Stomach smooth muscle (tissue), 2 donors: ENCODE measurements at regions not wholly inside any gene's neighbourhood (a gene's known extent, or its start where the extent isn't known, plus 50 kb on each side); places are given as distances from the start of the nearest gene placed in this dataset.

Source experiments
- H3K27ac ChIP-seq: one replicate; pipeline ENCODE4 v1.7.0; 2013; ENCODE audit warnings: mild to moderate bottlenecking, low read length, inconsistent platforms
- H3K27me3 ChIP-seq, 2 donors: one replicate each; pipeline ENCODE4 v1.7.0; 2013; ENCODE audit warnings: low read length in 2 of 2; ENCODE audit not compliant: insufficient read depth in 2 of 2, control insufficient read depth in 1 of 2
- H3K36me3 ChIP-seq, 2 donors: one replicate each; pipeline ENCODE4 v1.7.0; 2013; ENCODE audit warnings: low read length in 2 of 2; ENCODE audit not compliant: control insufficient read depth in 2 of 2, insufficient read depth in 2 of 2
- H3K4me1 ChIP-seq: one replicate; pipeline ENCODE4 v1.7.0; 2013; ENCODE audit warnings: low read length; ENCODE audit not compliant: control insufficient read depth, insufficient read depth
- H3K4me3 ChIP-seq, 2 donors: one replicate each; pipeline ENCODE4 v1.7.0; 2013; ENCODE audit warnings: low read length in 2 of 2
- H3K9ac ChIP-seq, 2 donors: one replicate each; pipeline ENCODE4 v1.7.0; 2013; ENCODE audit warnings: low read length in 2 of 2, mild to moderate bottlenecking in 1 of 2
- H3K9me3 ChIP-seq, 2 donors: one replicate each; pipeline ENCODE4 v1.7.0; 2013; ENCODE audit warnings: low read length in 2 of 2; ENCODE audit not compliant: control insufficient read depth in 2 of 2
- donor health status: healthy.
- donor health status: Pancreatic carcinoma.

DNA sequence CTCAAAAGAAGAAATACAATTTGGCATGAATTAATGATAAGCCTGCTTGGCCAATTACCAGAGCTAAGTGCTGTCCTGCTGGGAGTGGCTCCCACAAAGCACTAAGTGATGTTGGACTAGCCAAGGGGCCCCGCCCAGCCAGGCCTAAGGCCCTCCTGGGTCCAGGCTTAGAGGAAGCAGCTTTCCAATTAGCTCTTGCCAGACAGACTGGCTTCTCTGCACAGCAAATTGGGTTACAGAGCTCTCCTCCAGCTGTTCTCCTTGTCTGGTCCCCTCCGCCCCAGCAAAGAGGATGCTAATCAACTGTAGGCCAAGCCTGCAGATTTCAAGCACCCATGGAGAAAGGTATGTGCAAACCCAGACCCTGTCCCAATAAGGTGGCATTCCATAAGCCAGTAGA lies 151.9 kb downstream of the DMRTA2 start:
- no peak overlapping the region for H3K9ac ChIP-seq
- H3K27ac ChIP-seq = no peak overlapping the region
- H3K27me3 ChIP-seq = peaks cover 2 to 4% of the 10 kb centered on the region in 2 donors
- no peaks in the 10 kb centered on the region for H3K4me1 ChIP-seq
- H3K9me3 ChIP-seq = no peaks in the 10 kb centered on the region
- no peak overlapping the region for H3K4me3 ChIP-seq
- H3K36me3 ChIP-seq = no peaks in the 10 kb centered on the region

DNA sequence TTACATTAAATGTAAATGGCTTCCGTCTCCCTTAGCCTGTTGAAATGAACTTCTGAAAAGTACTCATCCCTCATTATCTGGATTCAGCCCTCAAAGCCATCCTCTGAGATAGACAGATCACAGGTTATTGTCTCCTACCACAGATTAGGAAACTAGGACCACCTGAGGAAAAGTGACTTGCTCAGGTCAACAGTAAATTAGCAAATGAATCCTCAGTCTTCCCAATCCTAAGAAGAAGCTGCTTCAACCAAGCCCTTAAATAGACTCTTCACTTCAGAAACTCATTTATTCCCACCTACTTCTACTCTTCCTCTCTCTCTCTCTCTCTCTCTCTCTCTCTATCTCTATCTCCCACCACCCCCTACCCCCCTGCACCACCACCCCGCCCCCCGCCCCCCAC lies 152.3 kb downstream of the DMRTA2 start:
- H3K4me3 ChIP-seq = no peak overlapping the region
- no peak overlapping the region for H3K9ac ChIP-seq
- H3K4me1 ChIP-seq = no peaks in the 10 kb centered on the region
- H3K9me3 ChIP-seq = no peaks in the 10 kb centered on the region
- peaks cover 0 to 3% of the 10 kb centered on the region in 2 donors for H3K27me3 ChIP-seq
- H3K36me3 ChIP-seq = no peaks in the 10 kb centered on the region
- no peak overlapping the region for H3K27ac ChIP-seq

DNA sequence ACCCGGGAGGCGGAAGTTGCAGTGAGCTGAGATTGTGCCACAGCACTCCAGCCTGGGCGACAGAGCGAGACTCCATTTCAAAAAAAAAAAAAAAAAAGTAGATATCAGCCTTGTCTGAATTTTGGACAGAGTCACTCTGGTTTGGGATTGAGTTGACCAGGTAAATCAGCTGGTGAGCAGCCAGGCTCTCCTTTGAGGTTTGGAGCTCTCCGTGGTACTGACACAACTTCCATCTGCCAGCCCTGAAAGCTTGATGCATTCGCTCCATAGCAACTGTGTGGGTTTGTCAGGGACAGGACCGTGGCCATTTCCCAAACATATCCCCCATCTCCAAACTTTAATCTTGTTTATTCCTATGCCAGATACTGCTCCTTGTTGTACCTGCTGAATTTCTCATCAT lies 155.2 kb downstream of the DMRTA2 start:
- peaks cover 0 to 5% of the 10 kb centered on the region in 2 donors for H3K27me3 ChIP-seq
- H3K9ac ChIP-seq = no peak overlapping the region
- H3K9me3 ChIP-seq = no peaks in the 10 kb centered on the region
- no peak overlapping the region for H3K27ac ChIP-seq
- no peaks in the 10 kb centered on the region for H3K4me1 ChIP-seq
- no peak overlapping the region for H3K4me3 ChIP-seq
- H3K36me3 ChIP-seq = no peaks in the 10 kb centered on the region

- H3K4me3 ChIP-seq = no peak overlapping the region
- H3K27ac ChIP-seq = no peak overlapping the region
Measured at GRCh38 chr1:50266509-50266908, 156.7 kb downstream of the DMRTA2 start.

GRCh38 chr1:50265790-50266314 lies 157.1 kb downstream of the ELAVL4 start:
- no peak overlapping the region for H3K4me3 ChIP-seq
- no peaks in the 10 kb centered on the region for H3K9me3 ChIP-seq
- H3K36me3 ChIP-seq = no peaks in the 10 kb centered on the region
- no peaks in the 10 kb centered on the region for H3K4me1 ChIP-seq
- no peak overlapping the region for H3K27ac ChIP-seq
- H3K9ac ChIP-seq = no peak overlapping the region
- H3K27me3 ChIP-seq = peaks cover 0 to 5% of the 10 kb centered on the region in 2 donors

More at GRCh38 chr1:50266509-50266908, 156.7 kb downstream of the DMRTA2 start:
- H3K36me3 ChIP-seq = no peaks in the 10 kb centered on the region
- H3K4me1 ChIP-seq = no peaks in the 10 kb centered on the region
- peaks cover 0 to 5% of the 10 kb centered on the region in 2 donors for H3K27me3 ChIP-seq
- H3K9me3 ChIP-seq = no peaks in the 10 kb centered on the region
- no peak overlapping the region for H3K9ac ChIP-seq

- Histone ChIP-seq H3K27ac (no peak overlapping the region), H3K27me3 (peaks cover 0 to 5% of the 10 kb centered on the region in 2 donors), H3K36me3 (no peaks in the 10 kb centered on the region), H3K4me1 (no peaks in the 10 kb centered on the region), H3K9ac (no peak overlapping the region), H3K4me3 (no peak overlapping the region), H3K9me3 (no peaks in the 10 kb centered on the region)
Measured at GRCh38 chr1:50264590-50264989, 155.9 kb downstream of the ELAVL4 start.

- Histone ChIP-seq H3K36me3 (no peaks in the 10 kb centered on the region), H3K27me3 (peaks cover 0 to 3% of the 10 kb centered on the region in 2 donors)
Measured at GRCh38 chr1:50262436-50262835, 153.7 kb downstream of the ELAVL4 start.

GRCh38 chr1:50261951-50262350 lies 153.2 kb downstream of the ELAVL4 start:
- Histone ChIP-seq H3K9ac (no peak overlapping the region), H3K27ac (no peak overlapping the region), H3K4me3 (no peak overlapping the region), H3K9me3 (no peaks in the 10 kb centered on the region), H3K4me1 (no peaks in the 10 kb centered on the region), H3K27me3 (peaks cover 0 to 3% of the 10 kb centered on the region in 2 donors), H3K36me3 (no peaks in the 10 kb centered on the region)

More at GRCh38 chr1:50262436-50262835, 153.7 kb downstream of the ELAVL4 start:
- no peak overlapping the region for H3K27ac ChIP-seq
- no peaks in the 10 kb centered on the region for H3K4me1 ChIP-seq
- no peak overlapping the region for H3K4me3 ChIP-seq
- H3K9me3 ChIP-seq = no peaks in the 10 kb centered on the region
- H3K9ac ChIP-seq = no peak overlapping the region

GRCh38 chr1:50257940-50258685 lies 149.4 kb downstream of the ELAVL4 start:
- Histone ChIP-seq H3K9me3 (no peaks in the 10 kb centered on the region), H3K4me3 (no peak overlapping the region), H3K27ac (no peak overlapping the region)

GRCh38 chr1:50257029-50257428 lies 148.3 kb downstream of the ELAVL4 start:
- H3K9me3 ChIP-seq = no peaks in the 10 kb centered on the region
- peaks cover 2 to 3% of the 10 kb centered on the region in 2 donors for H3K27me3 ChIP-seq
- H3K27ac ChIP-seq = no peak overlapping the region
- H3K4me3 ChIP-seq = no peak overlapping the region
- no peaks in the 10 kb centered on the region for H3K4me1 ChIP-seq
- H3K9ac ChIP-seq = no peak overlapping the region
- H3K36me3 ChIP-seq = no peaks in the 10 kb centered on the region

More at GRCh38 chr1:50257940-50258685, 149.4 kb downstream of the ELAVL4 start:
- Histone ChIP-seq H3K9ac (no peak overlapping the region), H3K36me3 (no peaks in the 10 kb centered on the region), H3K4me1 (no peaks in the 10 kb centered on the region), H3K27me3 (no peaks in the 10 kb centered on the region)
